NCI-H146 treated with DMSO at 0.1 percent for 48 hours (cell line): ENCODE measurements at regions not wholly inside any gene's neighbourhood (a gene's known extent, or its start where the extent isn't known, plus 50 kb on each side); places are given as distances from the start of the nearest gene placed in this dataset.

Source experiments
- DNase-seq: peaks from one replicate; lab custom pipeline; 2025; ENCODE audit not compliant: unreplicated experiment; lab: John Stamatoyannopoulos, UW

- no peak for DNase-seq
These were observed 64.1 kb upstream of the SIX3 start for GRCh38 chr2:44877417-44877816.

- peak; percentile 69 for DNase-seq
These were observed 62.0 kb upstream of the SIX3 start for GRCh38 chr2:44879269-44880124.

GRCh38 chr2:44880125-44880483 lies 61.4 kb upstream of the SIX3 start:
- peak; percentile 69 for DNase-seq

- no peak for DNase-seq
These were observed 59.6 kb upstream of the SIX3 start for GRCh38 chr2:44881856-44882255.

- DNase-seq = no peak
These were observed 58.1 kb upstream of the SIX3 start for GRCh38 chr2:44883356-44883755.

GRCh38 chr2:44884231-44884630 lies 57.3 kb upstream of the SIX3 start:
- no peak for DNase-seq

GRCh38 chr2:44884677-44885076 lies 56.8 kb upstream of the SIX3 start:
- no peak for DNase-seq

GRCh38 chr2:44886414-44886813 lies 55.1 kb upstream of the SIX3 start:
- DNase-seq = no peak

- DNase-seq = no peak
These were observed 52.4 kb upstream of the SIX3 start for GRCh38 chr2:44889096-44889495.
